ENCODE measurements at regions not wholly inside any gene's neighbourhood (a gene's known extent, or its start where the extent isn't known, plus 50 kb on each side); places are given as distances from the start of the nearest gene placed in this dataset.
A peak's percentile ranks its signal among the peaks of the same experiment; 100 is the strongest.

- intact Hi-C loops (cut with DNase I, micrococcal nuclease): no loop called here
- no peak for ATAC-seq
- no peak for DNase-seq
Observed at GRCh38 chr1:24999906-25000305, 69.8 kb upstream of the RUNX3 start.

- DNase-seq: no peak
- intact Hi-C loops (cut with DNase I, micrococcal nuclease): no loop called here
- ATAC-seq: no peak
Observed at GRCh38 chr1:24999426-24999825, 69.3 kb upstream of the RUNX3 start.

DNA sequence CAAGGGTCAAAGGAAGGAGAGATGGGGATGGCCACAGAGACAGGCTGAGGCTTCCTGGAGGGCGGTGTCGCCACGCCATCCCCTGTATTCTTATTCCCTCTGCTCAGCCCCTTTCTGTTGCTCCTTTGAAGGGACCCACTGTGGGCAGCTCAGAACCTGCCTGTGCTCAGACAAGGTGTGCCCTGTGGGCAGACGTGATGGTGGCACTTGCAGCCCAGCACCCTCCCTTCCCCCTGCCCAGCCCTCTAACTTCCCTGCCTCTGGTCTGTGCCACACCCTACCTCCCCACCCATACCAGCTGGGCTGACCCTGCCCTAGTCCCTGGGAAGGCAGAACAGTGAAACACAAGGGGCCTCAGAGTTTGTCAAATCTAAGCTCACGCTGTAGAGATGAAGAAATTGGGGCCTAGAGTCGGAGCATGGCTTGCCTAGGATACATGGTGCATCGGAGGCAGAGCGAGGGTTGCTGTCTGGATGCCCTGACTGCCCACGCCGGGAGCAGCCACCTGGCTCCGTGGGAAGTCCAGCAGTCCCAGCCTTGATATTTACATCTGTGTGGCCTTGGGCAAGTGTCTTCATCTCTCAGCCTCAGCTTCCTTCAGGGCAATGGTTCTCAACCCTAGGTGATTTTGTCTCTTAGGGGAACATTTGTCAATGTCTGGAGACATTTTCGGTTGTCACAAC is 68.6 kb upstream of the RUNX3 start:
- peak; percentile 37 for ATAC-seq
- intact Hi-C loops (cut with DNase I, micrococcal nuclease): no loop called here
- DNase-seq: no peak

- intact Hi-C loops (cut with DNase I, micrococcal nuclease): no loop called here
- no peak for ATAC-seq
- DNase-seq: no peak
Observed at GRCh38 chr1:24996983-24997893, 67.2 kb upstream of the RUNX3 start.

GRCh38 chr1:24996456-24996855 is 66.4 kb upstream of the RUNX3 start:
- ATAC-seq (no peak), DNase-seq (no peak)
- intact Hi-C loops (cut with DNase I, micrococcal nuclease): no loop called here

- DNase-seq (no peak), ATAC-seq (no peak)
- intact Hi-C loops (cut with DNase I, micrococcal nuclease): no loop called here
Observed at GRCh38 chr1:24995661-24996060, 65.6 kb upstream of the RUNX3 start.

- no peak for DNase-seq
- no peak for ATAC-seq
- intact Hi-C loops (cut with DNase I, micrococcal nuclease): no loop called here
Observed at GRCh38 chr1:24995140-24995539, 65.1 kb upstream of the RUNX3 start.

GRCh38 chr1:24993871-24994580 is 64.0 kb upstream of the RUNX3 start:
- intact Hi-C loops (cut with DNase I, micrococcal nuclease): no loop called here
- ATAC-seq: no peak
- DNase-seq: no peak

DNA sequence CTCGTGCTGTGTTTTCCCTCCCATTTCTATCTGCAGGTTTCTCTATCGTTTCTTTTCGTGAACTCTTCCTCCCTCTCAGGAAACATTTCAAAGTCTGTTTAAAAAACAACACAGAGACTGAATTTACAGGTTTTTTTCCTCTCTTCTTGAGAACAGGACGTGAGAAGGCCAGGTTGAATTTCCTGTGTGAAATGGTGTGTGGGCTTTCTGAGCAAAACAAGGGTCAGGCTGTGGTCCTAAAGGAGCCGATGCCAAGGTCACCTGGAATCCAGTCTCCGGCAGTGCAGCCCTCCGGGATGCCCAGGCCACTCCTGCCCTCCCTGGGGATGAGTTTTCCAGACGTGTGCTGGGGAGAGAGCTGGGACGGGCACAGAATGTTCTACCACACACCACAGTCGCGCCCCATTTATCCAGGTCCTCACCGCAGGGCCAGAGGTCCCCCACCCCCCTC is 62.7 kb upstream of the RUNX3 start:
- DNase-seq (no peak), ATAC-seq (no peak)
- intact Hi-C loops (cut with DNase I, micrococcal nuclease): no loop called here

- intact Hi-C loops (cut with DNase I, micrococcal nuclease): no loop called here
- ATAC-seq (no peak), DNase-seq (no peak)
Observed at GRCh38 chr1:24992124-24992760, 62.2 kb upstream of the RUNX3 start.

- no peak for DNase-seq
- intact Hi-C loops (cut with DNase I, micrococcal nuclease): no loop called here
- no peak for ATAC-seq
Observed at GRCh38 chr1:24991697-24992096, 61.6 kb upstream of the RUNX3 start.

DNA sequence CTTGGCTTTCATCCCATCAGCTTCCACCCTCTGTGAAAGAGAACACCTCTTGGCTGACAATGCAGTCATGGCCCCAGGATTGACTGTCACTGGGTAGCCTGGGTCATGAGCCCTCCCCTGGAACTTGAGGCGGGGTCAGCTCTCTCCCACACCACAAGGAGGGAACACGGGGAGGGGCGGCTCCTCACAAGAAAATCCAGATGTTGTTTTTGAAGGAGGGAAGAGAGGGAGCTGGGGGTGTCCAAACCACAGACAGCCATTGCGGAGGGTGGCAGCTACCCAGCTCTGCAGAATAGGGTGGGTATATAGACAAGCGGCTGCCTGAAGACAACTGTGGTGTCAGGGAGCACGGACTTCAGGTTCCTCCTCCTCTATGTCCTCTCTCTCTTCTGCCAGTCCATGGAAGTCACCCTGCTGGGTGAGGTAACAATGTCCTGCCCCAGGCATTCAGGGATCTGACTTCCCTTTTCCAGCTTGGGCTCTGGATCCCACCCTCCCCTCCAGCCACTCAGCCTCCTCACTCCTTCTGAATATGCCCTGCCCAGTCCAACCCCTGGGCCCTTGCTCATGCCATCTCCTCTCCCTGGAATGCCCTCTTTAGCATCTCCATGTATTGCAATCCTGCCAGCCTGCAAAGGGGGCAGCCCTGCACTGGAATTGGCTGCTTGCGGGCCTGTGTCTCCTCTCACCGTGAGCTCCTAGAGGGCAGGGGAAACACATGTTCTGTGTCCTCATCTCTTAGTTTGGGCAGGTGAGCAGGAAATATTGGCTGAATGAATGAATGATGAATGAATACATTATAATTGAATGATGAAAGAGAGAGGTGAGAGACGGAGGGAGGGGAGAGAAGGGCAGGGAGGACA is 60.9 kb upstream of the RUNX3 start:
- intact Hi-C loops (cut with DNase I, micrococcal nuclease): no loop called here
- DNase-seq (no peak), ATAC-seq (no peak)

DNA sequence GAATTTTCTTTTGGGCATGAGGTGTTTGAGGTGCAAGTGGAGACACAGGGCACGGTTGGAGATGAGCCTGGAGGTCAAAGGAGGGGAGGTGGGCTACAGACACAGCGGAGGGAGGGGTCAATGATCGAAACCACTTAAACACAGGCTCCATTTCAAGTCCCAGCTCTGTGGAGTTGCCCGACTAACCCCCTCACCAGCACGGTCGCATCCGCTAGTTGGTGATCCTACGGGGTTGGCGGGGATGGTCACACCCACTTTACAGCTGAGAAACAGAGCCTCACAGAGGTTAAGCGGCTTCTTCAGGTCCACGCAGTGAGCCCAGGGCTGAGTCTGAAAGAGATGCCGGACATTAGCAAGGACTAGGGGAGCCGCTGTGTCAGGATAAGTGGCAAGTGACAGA is 60.1 kb upstream of the RUNX3 start:
- DNase-seq (no peak), ATAC-seq (no peak)
- intact Hi-C loops (cut with DNase I, micrococcal nuclease): no loop called here

DNA sequence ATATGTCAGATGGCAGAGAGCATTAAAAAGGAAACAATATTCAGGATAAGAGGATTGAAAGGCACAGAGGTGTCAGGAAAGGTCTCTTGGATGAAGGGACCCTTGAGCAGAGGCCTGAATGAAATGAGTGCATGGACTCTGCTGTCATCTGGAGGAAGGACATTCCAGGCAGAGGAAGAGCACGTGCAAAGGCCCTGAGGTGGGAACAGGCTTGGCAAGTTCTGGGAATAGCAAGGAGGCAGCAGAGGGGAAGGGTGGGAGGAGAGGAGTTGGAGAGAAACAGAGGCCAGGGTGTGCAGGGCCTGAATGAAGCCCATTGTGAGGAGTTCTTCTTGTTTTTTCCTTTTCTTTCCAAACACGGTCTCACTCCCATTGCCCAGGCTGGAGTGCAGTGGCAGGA is 59.0 kb upstream of the RUNX3 start:
- intact Hi-C loops (cut with DNase I, micrococcal nuclease): no loop called here
- DNase-seq (no peak), ATAC-seq (no peak)

GRCh38 chr1:24988558-24988912 is 58.5 kb upstream of the RUNX3 start:
- no peak for DNase-seq
- ATAC-seq: no peak
- intact Hi-C loops (cut with DNase I, micrococcal nuclease): no loop called here

DNA sequence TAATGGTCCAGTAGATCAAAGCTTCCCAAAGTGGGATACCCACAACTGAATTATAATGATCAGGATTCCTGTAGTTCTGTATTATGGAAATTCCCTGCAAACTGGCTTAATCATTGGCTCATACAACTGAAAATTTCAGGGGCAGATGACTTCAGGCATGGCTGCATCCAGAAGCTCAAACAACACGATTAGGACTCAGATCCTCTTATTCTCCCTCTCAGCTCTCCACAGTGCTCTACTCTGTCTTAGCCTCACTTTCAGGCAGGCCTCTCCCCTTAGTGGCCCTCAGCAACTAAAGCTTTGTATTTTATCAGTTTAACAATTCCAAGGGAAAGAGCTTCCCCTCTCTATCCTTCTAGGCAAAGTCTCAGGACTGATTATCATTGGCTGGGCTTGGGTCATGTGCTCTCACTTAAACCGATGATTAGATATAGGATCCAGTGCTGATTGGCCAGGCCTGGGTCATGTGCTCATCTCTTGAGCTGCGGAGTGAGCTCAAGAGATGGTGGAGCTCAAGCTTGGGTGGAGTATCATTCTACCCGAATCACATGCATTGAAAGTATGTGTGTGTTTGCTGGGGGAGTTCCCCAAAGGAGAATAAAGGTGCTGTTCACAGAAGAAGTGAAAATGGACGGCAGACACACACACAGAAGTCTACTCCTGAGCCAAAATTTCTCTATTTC is 57.9 kb upstream of the RUNX3 start:
- ATAC-seq (no peak), DNase-seq (no peak)
- intact Hi-C loops (cut with DNase I, micrococcal nuclease): no loop called here

- DNase-seq (no peak), ATAC-seq (no peak)
- intact Hi-C loops (cut with DNase I, micrococcal nuclease): no loop called here
Observed at GRCh38 chr1:24987424-24987823, 57.3 kb upstream of the RUNX3 start.

DNA sequence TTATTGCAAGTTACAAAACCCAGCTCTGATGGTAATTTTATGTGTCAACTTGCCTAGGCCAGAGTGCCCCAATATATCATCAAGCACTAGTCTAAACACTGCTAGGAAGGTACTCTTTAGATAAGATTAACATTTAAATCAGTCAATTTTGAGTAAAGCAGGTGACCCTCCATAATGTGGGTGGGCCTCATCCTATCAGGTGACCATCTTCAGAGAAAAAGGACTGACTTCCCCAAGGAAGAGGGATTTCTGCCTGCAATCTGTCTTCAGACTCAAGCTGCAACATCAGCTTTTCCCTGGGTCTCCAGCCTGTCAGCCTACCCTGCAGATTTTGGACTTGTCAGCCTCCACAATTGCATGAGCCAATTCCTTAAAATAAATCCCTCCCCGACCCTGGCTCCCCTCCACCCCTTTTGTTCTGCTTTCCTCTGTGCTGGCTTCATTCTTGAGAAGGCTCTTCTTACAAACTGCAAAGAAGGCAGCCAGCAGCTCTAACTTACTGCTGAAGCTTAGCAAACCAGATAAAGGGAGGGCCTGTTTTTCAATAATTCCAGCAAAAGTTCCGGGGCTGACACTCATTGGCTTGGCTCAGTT is 56.4 kb upstream of the RUNX3 start:
- no peak for DNase-seq
- no peak for ATAC-seq
- intact Hi-C loops (cut with DNase I, micrococcal nuclease): no loop called here
